ENCODE measurements at regions not wholly inside any gene's neighbourhood (a gene's known extent, or its start where the extent isn't known, plus 50 kb on each side); places are given as distances from the start of the nearest gene placed in this dataset.

GRCh38 chr10:83545901-83546391 is 593.4 kb upstream of the GHITM start:
- TF ChIP-seq CTCF (IDR thresholded peaks at IDR 0.05) (no peak), POLR2A (IDR thresholded peaks at IDR 0.05) (no peak), EP300 (IDR thresholded peaks at IDR 0.05) (no peak), POLR2AphosphoS5 (IDR thresholded peaks at IDR 0.05) (no peak)
